ENCODE measurements at regions not wholly inside any gene's neighbourhood (a gene's known extent, or its start where the extent isn't known, plus 50 kb on each side); places are given as distances from the start of the nearest gene placed in this dataset.
A peak's percentile ranks its signal among the peaks of the same experiment; 100 is the strongest.

DNA sequence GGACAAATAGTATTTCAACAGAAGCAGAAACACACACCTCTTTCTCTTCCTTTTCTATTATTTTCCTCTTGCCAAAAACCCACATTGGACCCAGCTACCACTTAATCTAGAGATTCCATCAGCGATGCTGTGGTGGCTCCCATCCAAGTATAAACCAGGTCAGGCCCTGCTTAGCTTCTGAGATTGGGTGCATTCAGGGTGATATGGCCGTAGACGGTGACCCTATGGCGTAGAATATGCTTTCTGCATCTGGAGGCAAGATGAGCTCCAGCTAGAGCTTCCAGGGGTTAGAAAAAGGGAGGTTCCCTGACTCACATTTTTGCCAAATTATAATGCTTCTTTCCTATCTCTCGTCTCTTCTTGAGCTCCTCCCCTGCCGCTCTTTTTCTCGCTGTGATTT, 66.5 kb downstream of the TNP1 start:
- no peak overlapping the region for H3K4me3 ChIP-seq (ENCODE audit: low read length in 2 of 2)
- 83 to 86% methylated on average over 7 of the region's 7 CpGs for WGBS, 2 donors
- H3K27me3 ChIP-seq (ENCODE audit: control insufficient read depth in 1 of 2, insufficient read depth in 2 of 2, low read length in 1 of 2) = no peaks in the 10 kb centered on the region
- H3K4me1 ChIP-seq (ENCODE audit: control insufficient read depth in 1 of 2, insufficient read depth in 2 of 2, low read length in 2 of 2) = peaks cover 0 to 6% of the 10 kb centered on the region in 2 donors
- intact Hi-C loops (cut with DNase I) = loop anchor here (5.0 to 10.0 kb wide), 4 partner anchors 34 to 96 kb away; partner anchors contain the start of gene IGFBP5 (in 1 of the 2)
- DNase-seq = no peak
- no peak for ATAC-seq (ENCODE audit: low FRiP score)
- no peaks in the 10 kb centered on the region for H3K36me3 ChIP-seq (ENCODE audit: control insufficient read depth in 1 of 2, insufficient read depth in 2 of 2, low read length in 1 of 2)
- no peaks in the 10 kb centered on the region for H3K9me3 ChIP-seq (ENCODE audit: control insufficient read depth, low read length)
- H3K27ac ChIP-seq (ENCODE audit: low read depth in 1 of 2, low read length in 2 of 2) = peak overlapping the region; percentile 7 to 73

DNA sequence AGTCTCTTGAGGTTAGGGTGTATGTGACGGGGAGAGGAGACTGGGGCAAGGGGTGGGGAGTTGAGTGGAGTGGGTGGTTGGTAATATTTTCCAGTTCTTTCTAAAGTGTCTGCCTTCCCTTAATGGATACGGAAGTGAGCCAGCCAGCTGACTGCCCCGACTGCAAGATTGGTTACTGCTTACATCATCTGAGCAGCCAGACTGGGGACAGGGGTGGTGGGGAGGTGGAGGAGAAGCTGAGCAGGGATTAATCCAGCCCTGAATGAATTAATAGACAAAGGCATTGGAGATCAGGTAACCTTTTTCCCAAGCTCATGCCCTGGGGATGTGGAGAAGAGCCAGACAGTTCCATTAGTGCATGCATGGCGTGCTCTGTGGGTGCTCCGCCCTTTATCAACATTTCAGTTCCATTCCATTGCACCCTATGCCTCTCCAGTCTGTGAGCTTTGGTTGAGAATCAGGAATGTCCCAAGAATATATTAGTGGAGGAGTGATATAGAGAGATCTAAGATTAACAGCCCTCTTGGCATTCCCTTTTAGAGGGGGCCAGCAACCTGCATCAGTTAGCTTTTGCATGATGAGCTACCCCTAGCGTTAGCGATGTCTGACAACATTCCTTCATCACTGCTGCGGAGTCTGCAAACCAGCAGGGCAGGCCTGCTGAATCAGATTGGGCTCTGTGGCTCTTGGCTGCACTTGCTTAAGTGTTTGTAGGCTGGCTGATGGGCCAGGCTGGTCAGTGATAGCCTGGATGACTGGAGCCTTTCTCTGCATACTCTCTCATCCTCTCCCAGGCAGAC, 67.4 kb downstream of the TNP1 start:
- peaks cover 0 to 6% of the 10 kb centered on the region in 2 donors for H3K4me1 ChIP-seq (ENCODE audit: control insufficient read depth in 1 of 2, insufficient read depth in 2 of 2, low read length in 2 of 2)
- H3K27ac ChIP-seq (ENCODE audit: low read depth in 1 of 2, low read length in 2 of 2) = peak overlapping the region; percentile 73 to 98
- H3K27me3 ChIP-seq (ENCODE audit: control insufficient read depth in 1 of 2, insufficient read depth in 2 of 2, low read length in 1 of 2) = no peaks in the 10 kb centered on the region
- DNase-seq = peak; percentile 86 to 90
- H3K9me3 ChIP-seq (ENCODE audit: control insufficient read depth, low read length) = no peaks in the 10 kb centered on the region
- no peak overlapping the region for H3K4me3 ChIP-seq (ENCODE audit: low read length in 2 of 2)
- H3K36me3 ChIP-seq (ENCODE audit: control insufficient read depth in 1 of 2, insufficient read depth in 2 of 2, low read length in 1 of 2) = no peaks in the 10 kb centered on the region
- WGBS, 2 donors = 3 to 8% methylated on average over 8 of the region's 8 CpGs
- intact Hi-C loops (cut with DNase I) = loop anchor here (5.0 to 10.0 kb wide), 4 partner anchors 35 to 95 kb away; partner anchors contain the start of gene IGFBP5 (in 1 of the 2)
- peak; percentile 90 for ATAC-seq (ENCODE audit: low FRiP score)

- H3K27me3 ChIP-seq (ENCODE audit: control insufficient read depth in 1 of 2, insufficient read depth in 2 of 2, low read length in 1 of 2) = no peaks in the 10 kb centered on the region
- WGBS, 2 donors = 47 to 50% methylated on average over 2 of the region's 2 CpGs
- peak overlapping the region; percentile 73 to 98 for H3K27ac ChIP-seq (ENCODE audit: low read depth in 1 of 2, low read length in 2 of 2)
- H3K9me3 ChIP-seq (ENCODE audit: control insufficient read depth, low read length) = no peaks in the 10 kb centered on the region
- H3K4me1 ChIP-seq (ENCODE audit: control insufficient read depth in 1 of 2, insufficient read depth in 2 of 2, low read length in 2 of 2) = peaks cover 0 to 6% of the 10 kb centered on the region in 2 donors
- no peaks in the 10 kb centered on the region for H3K36me3 ChIP-seq (ENCODE audit: control insufficient read depth in 1 of 2, insufficient read depth in 2 of 2, low read length in 1 of 2)
- H3K4me3 ChIP-seq (ENCODE audit: low read length in 2 of 2) = no peak overlapping the region
- ATAC-seq (ENCODE audit: low FRiP score) (peak; percentile 31), DNase-seq (no peak)
- intact Hi-C loops (cut with DNase I) = loop anchor here (5.0 to 10.0 kb wide), 4 partner anchors 36 to 94 kb away; partner anchors contain the start of gene IGFBP5 (in 1 of the 2)
Observed at GRCh38 chr2:216791303-216791702, 68.6 kb downstream of the TNP1 start.

GRCh38 chr2:216789081-216789480, 70.8 kb downstream of the TNP1 start:
- DNase-seq (no peak), ATAC-seq (ENCODE audit: low FRiP score) (no peak)
- intact Hi-C loops (cut with DNase I) = no loop called here
- H3K27me3 ChIP-seq (ENCODE audit: control insufficient read depth in 1 of 2, insufficient read depth in 2 of 2, low read length in 1 of 2) = no peaks in the 10 kb centered on the region
- H3K4me3 ChIP-seq (ENCODE audit: low read length in 2 of 2) = no peak overlapping the region
- H3K4me1 ChIP-seq (ENCODE audit: control insufficient read depth in 1 of 2, insufficient read depth in 2 of 2, low read length in 2 of 2) = no peaks in the 10 kb centered on the region
- H3K27ac ChIP-seq (ENCODE audit: low read depth in 1 of 2, low read length in 2 of 2) = no peak overlapping the region
- no peaks in the 10 kb centered on the region for H3K36me3 ChIP-seq (ENCODE audit: control insufficient read depth in 1 of 2, insufficient read depth in 2 of 2, low read length in 1 of 2)
- no peaks in the 10 kb centered on the region for H3K9me3 ChIP-seq (ENCODE audit: control insufficient read depth, low read length)
- whole genome bisulfite sequencing, 2 donors = 69 to 72% methylated on average over 5 of the region's 5 CpGs

DNA sequence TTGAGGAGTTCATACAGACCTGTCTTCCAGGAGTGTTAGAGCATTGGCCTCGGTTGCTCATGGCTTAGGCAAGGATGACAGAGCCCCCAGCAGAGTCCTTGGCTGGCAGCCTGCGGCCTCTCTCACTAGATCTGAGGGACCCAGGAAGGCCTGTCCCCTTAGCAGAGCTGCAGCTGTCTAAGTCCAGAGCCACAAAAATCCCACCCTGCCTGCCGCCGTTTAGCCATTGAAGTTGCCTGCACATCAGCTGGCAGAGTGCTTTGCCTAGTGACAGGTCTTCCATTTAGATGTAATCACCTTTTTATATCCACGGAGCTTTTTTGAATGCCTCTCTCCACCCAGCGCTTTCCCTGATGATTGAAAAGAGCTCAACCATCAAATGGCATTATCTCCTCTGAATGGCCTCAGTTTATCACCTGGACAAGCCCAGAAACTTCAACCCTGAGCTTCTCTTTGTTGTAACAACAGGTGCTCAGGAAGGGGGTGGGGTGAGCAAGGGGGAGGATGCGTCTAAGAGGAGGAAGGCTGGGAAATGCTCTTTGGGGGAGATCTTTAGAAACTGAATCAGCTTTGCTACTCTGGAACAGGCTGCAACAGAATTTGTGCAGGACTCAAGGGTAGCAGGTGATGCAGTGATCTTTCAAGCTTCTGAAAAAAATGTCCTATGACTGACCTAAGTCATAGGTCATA, 71.9 kb downstream of the TNP1 start:
- H3K27ac ChIP-seq (ENCODE audit: low read depth in 1 of 2, low read length in 2 of 2) = no peak overlapping the region
- ATAC-seq (ENCODE audit: low FRiP score) = no peak
- intact Hi-C loops (cut with DNase I) = no loop called here

GRCh38 chr2:216786676-216787075, 73.2 kb downstream of the TNP1 start:
- DNase-seq = no peak
- H3K4me1 ChIP-seq (ENCODE audit: control insufficient read depth in 1 of 2, insufficient read depth in 2 of 2, low read length in 2 of 2) = no peaks in the 10 kb centered on the region
- no peaks in the 10 kb centered on the region for H3K9me3 ChIP-seq (ENCODE audit: control insufficient read depth, low read length)
- H3K27ac ChIP-seq (ENCODE audit: low read depth in 1 of 2, low read length in 2 of 2) = no peak overlapping the region
- intact Hi-C loops (cut with DNase I) = no loop called here
- no peak overlapping the region for H3K4me3 ChIP-seq (ENCODE audit: low read length in 2 of 2)
- ATAC-seq (ENCODE audit: low FRiP score) = no peak
- no peaks in the 10 kb centered on the region for H3K36me3 ChIP-seq (ENCODE audit: control insufficient read depth in 1 of 2, insufficient read depth in 2 of 2, low read length in 1 of 2)
- H3K27me3 ChIP-seq (ENCODE audit: control insufficient read depth in 1 of 2, insufficient read depth in 2 of 2, low read length in 1 of 2) = no peaks in the 10 kb centered on the region
- 98 to 100% methylated on average over 9 of the region's 9 CpGs for WGBS, 2 donors

More for the DNA sequence above, 71.9 kb downstream of the TNP1 start:
- H3K9me3 ChIP-seq (ENCODE audit: control insufficient read depth, low read length) = no peaks in the 10 kb centered on the region
- no peak overlapping the region for H3K4me3 ChIP-seq (ENCODE audit: low read length in 2 of 2)
- WGBS, 2 donors = 93 to 94% methylated on average over 7 of the region's 7 CpGs
- DNase-seq = no peak
- H3K27me3 ChIP-seq (ENCODE audit: control insufficient read depth in 1 of 2, insufficient read depth in 2 of 2, low read length in 1 of 2) = no peaks in the 10 kb centered on the region
- H3K4me1 ChIP-seq (ENCODE audit: control insufficient read depth in 1 of 2, insufficient read depth in 2 of 2, low read length in 2 of 2) = no peaks in the 10 kb centered on the region
- H3K36me3 ChIP-seq (ENCODE audit: control insufficient read depth in 1 of 2, insufficient read depth in 2 of 2, low read length in 1 of 2) = no peaks in the 10 kb centered on the region

- intact Hi-C loops (cut with DNase I) = no loop called here
- Histone ChIP-seq H3K4me3 (ENCODE audit: low read length in 2 of 2) (no peak overlapping the region), H3K4me1 (ENCODE audit: control insufficient read depth in 1 of 2, insufficient read depth in 2 of 2, low read length in 2 of 2) (peaks cover 0 to 1% of the 10 kb centered on the region in 2 donors), H3K27ac (ENCODE audit: low read depth in 1 of 2, low read length in 2 of 2) (no peak overlapping the region), H3K36me3 (ENCODE audit: control insufficient read depth in 1 of 2, insufficient read depth in 2 of 2, low read length in 1 of 2) (no peaks in the 10 kb centered on the region), H3K27me3 (ENCODE audit: control insufficient read depth in 1 of 2, insufficient read depth in 2 of 2, low read length in 1 of 2) (no peaks in the 10 kb centered on the region), H3K9me3 (ENCODE audit: control insufficient read depth, low read length) (no peaks in the 10 kb centered on the region)
- DNase-seq = no peak
- 91 to 93% methylated on average over 3 of the region's 3 CpGs for WGBS, 2 donors
- no peak for ATAC-seq (ENCODE audit: low FRiP score)
Observed at GRCh38 chr2:216784456-216784855, 75.4 kb downstream of the TNP1 start.

- no peaks in the 10 kb centered on the region for H3K27me3 ChIP-seq (ENCODE audit: control insufficient read depth in 1 of 2, insufficient read depth in 2 of 2, low read length in 1 of 2)
- no peak for ATAC-seq (ENCODE audit: low FRiP score)
- 40 to 47% methylated on average over 4 of the region's 4 CpGs for WGBS, 2 donors
- intact Hi-C loops (cut with DNase I) = no loop called here
- no peaks in the 10 kb centered on the region for H3K9me3 ChIP-seq (ENCODE audit: control insufficient read depth, low read length)
- DNase-seq = no peak
- H3K27ac ChIP-seq (ENCODE audit: low read depth in 1 of 2, low read length in 2 of 2) = no peak overlapping the region
- H3K36me3 ChIP-seq (ENCODE audit: control insufficient read depth in 1 of 2, insufficient read depth in 2 of 2, low read length in 1 of 2) = no peaks in the 10 kb centered on the region
- no peak overlapping the region for H3K4me3 ChIP-seq (ENCODE audit: low read length in 2 of 2)
- H3K4me1 ChIP-seq (ENCODE audit: control insufficient read depth in 1 of 2, insufficient read depth in 2 of 2, low read length in 2 of 2) = peaks cover 0 to 1% of the 10 kb centered on the region in 2 donors
Observed at GRCh38 chr2:216781709-216782108, 78.2 kb downstream of the TNP1 start.

All from aorta (tissue), 5 donors.